K562 (cell line): ENCODE measurements at regions not wholly inside any gene's neighbourhood (a gene's known extent, or its start where the extent isn't known, plus 50 kb on each side); places are given as distances from the start of the nearest gene placed in this dataset.

ENCODE experiments used
- BHLHE40 ChIP-seq: IDR thresholded peaks from 2 replicates; pipeline ENCODE4 v1.6.1; 2011; ENCODE audit warnings: low read length, improper control_type of control experiment
- CBFA2T2 ChIP-seq: fragments of 450-650 bp; conservative IDR thresholded peaks from 2 replicates; pipeline ENCODE4 v1.6.1; 2017; ENCODE audit warnings: mild to moderate bottlenecking
- GATA2 ChIP-seq: sonication (generic); formaldehyde crosslinking; IDR thresholded peaks from 2 replicates; pipeline ENCODE4 v1.4.0; 2020; ENCODE audit warnings: mild to moderate bottlenecking, missing genetic modification reagents
- HNRNPK ChIP-seq: fragments of 200-400 bp; formaldehyde crosslinking; IDR thresholded peaks from one replicate; pipeline ENCODE4 v1.6.1; 2018; ENCODE audit warnings: mild to moderate bottlenecking, low read depth, low read length; ENCODE audit not compliant: poor library complexity, severe bottlenecking
- LCOR ChIP-seq: sonication (generic); formaldehyde crosslinking; IDR thresholded peaks from 2 replicates; pipeline ENCODE4 v1.8.0; 2022; ENCODE audit warnings: mild to moderate bottlenecking, missing genetic modification reagents
- MEF2D ChIP-seq: conservative IDR thresholded peaks from 2 replicates; pipeline ENCODE4 v1.6.1; 2016; ENCODE audit warnings: low read depth, missing genetic modification characterization, missing compliant biosample characterization
- SMAD4 ChIP-seq: fragments of 250-450 bp; sonication (Bioruptor Pico); conservative IDR thresholded peaks from 2 replicates; pipeline ENCODE4 v1.8.0; 2021; ENCODE audit warnings: inconsistent platforms, mild to moderate bottlenecking, moderate library complexity
- SRSF9 ChIP-seq: fragments of 200-400 bp; formaldehyde crosslinking; IDR thresholded peaks from 2 replicates; pipeline ENCODE4 v1.6.1; 2017; ENCODE audit warnings: low read depth, low read length, borderline replicate concordance
- STAT5A ChIP-seq: IDR thresholded peaks from 2 replicates; pipeline ENCODE4 v1.6.1; 2012; ENCODE audit warnings: low read length, inconsistent platforms, borderline replicate concordance
- ZC3H4 ChIP-seq: sonication (generic); formaldehyde crosslinking; IDR thresholded peaks from 2 replicates; pipeline ENCODE4 v1.9.0; 2021; ENCODE audit warnings: missing genetic modification reagents, borderline replicate concordance
- TF ChIP-seq, protein P1 (sequence below): sonication (generic); formaldehyde crosslinking; IDR thresholded peaks from 2 replicates; pipeline ENCODE4 v1.8.0; 2022; ENCODE audit warnings: missing genetic modification reagents, mild to moderate bottlenecking, borderline replicate concordance
- TF ChIP-seq, protein P2 (sequence below): fragments of 450-650 bp; IDR thresholded peaks from 2 replicates; pipeline ENCODE4 v1.7.0; 2016; ENCODE audit warnings: borderline replicate concordance
- TF ChIP-seq, protein P3 (sequence below): fragments of 450-650 bp; IDR thresholded peaks from 2 replicates; pipeline ENCODE4 v1.6.1; 2016; ENCODE audit warnings: mild to moderate bottlenecking

DNA sequence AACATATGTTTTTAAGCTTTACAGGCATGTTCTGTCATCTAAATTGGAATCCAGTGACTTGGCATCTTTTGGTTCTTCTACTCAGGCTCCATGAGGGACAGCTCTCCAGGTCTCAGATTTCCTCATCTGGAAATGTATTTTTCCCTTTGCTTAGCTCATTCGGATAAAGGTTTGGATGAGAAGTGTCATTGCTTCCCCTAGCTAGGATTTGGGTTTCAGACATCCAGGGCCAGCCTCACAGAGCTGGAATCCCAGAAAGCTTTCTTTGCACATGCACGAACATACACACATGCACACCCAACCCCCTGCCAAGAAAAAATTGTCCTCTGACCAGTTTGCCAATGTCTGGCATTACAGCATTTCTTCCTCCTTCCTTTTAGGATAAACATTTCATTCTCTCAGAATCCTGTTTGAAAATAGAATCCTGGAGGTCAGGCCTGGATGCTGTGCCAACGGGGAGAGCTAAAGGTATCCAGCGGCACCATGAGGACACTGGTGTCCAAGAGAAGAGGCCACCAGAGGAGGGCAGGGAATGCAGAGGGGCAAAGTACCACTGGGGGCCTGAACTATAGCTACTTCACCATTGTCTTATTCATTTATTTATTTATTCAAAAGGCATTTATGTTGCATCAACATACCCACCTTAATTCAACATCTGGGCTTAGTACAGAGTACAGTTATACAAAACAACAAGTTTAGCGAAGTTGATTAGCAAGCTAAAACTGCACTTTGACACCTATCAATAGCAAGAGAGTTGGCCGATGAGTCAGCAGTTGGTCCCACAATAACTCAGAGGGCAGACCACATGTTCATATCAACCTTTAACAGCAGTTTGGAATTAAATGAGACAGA is 97.9 kb upstream of the ATL2 start (continued):
- TF ChIP-seq LCOR (CRISPR knock-in tag) (no peak), HNRNPK (no peak), MEF2D (peak; percentile 20; the same call in 1 of the 2 replicates), STAT5A (peak; percentile 79), SRSF9 (no peak), CBFA2T2 (peak; percentile 69), SMAD4 (CRISPR knock-in tag) (no peak), BHLHE40 (no peak), GATA2 (CRISPR knock-in tag) (0 out of 2 replicates have a peak, but pooled peaks have one; percentile 39), ZC3H4 (no peak)
- TF ChIP-seq, protein P1, sequence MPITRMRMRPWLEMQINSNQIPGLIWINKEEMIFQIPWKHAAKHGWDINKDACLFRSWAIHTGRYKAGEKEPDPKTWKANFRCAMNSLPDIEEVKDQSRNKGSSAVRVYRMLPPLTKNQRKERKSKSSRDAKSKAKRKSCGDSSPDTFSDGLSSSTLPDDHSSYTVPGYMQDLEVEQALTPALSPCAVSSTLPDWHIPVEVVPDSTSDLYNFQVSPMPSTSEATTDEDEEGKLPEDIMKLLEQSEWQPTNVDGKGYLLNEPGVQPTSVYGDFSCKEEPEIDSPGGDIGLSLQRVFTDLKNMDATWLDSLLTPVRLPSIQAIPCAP (CRISPR knock-in tag), result no peak
- TF ChIP-seq, protein P2, sequence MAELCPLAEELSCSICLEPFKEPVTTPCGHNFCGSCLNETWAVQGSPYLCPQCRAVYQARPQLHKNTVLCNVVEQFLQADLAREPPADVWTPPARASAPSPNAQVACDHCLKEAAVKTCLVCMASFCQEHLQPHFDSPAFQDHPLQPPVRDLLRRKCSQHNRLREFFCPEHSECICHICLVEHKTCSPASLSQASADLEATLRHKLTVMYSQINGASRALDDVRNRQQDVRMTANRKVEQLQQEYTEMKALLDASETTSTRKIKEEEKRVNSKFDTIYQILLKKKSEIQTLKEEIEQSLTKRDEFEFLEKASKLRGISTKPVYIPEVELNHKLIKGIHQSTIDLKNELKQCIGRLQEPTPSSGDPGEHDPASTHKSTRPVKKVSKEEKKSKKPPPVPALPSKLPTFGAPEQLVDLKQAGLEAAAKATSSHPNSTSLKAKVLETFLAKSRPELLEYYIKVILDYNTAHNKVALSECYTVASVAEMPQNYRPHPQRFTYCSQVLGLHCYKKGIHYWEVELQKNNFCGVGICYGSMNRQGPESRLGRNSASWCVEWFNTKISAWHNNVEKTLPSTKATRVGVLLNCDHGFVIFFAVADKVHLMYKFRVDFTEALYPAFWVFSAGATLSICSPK, result no peak
- TF ChIP-seq, protein P3, sequence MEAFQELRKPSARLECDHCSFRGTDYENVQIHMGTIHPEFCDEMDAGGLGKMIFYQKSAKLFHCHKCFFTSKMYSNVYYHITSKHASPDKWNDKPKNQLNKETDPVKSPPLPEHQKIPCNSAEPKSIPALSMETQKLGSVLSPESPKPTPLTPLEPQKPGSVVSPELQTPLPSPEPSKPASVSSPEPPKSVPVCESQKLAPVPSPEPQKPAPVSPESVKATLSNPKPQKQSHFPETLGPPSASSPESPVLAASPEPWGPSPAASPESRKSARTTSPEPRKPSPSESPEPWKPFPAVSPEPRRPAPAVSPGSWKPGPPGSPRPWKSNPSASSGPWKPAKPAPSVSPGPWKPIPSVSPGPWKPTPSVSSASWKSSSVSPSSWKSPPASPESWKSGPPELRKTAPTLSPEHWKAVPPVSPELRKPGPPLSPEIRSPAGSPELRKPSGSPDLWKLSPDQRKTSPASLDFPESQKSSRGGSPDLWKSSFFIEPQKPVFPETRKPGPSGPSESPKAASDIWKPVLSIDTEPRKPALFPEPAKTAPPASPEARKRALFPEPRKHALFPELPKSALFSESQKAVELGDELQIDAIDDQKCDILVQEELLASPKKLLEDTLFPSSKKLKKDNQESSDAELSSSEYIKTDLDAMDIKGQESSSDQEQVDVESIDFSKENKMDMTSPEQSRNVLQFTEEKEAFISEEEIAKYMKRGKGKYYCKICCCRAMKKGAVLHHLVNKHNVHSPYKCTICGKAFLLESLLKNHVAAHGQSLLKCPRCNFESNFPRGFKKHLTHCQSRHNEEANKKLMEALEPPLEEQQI, result no peak
